HCEC 1CT (cell line): ENCODE measurements at regions not wholly inside any gene's neighbourhood (a gene's known extent, or its start where the extent isn't known, plus 50 kb on each side); places are given as distances from the start of the nearest gene placed in this dataset.
A peak's percentile ranks its signal among the peaks of the same experiment; 100 is the strongest.

ENCODE experiments used
- DNase-seq: peaks from one replicate; pipeline ENCODE4 v3.0.0-alpha.2; 2017

DNA sequence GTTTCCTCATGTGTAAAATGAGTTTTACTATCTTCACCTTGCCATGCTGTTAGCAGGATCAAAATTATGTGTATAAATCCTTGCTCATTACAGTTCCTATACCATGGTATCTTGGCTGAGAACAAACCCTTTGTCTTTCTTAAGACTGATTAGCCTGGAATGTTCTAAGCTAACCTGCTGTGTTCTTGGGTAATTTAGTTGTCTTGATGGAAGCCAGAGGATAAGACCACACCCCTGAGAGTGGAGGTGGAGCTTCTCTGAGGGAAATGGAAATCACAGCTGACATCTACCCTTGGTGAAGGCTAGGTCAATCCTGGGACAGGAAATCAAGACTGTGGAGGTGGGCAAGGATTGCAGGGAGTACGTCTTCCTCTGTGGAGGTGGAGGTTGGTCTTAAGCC is 206.1 kb upstream of the ARHGAP20 start:
- DNase-seq, result no peak

DNA sequence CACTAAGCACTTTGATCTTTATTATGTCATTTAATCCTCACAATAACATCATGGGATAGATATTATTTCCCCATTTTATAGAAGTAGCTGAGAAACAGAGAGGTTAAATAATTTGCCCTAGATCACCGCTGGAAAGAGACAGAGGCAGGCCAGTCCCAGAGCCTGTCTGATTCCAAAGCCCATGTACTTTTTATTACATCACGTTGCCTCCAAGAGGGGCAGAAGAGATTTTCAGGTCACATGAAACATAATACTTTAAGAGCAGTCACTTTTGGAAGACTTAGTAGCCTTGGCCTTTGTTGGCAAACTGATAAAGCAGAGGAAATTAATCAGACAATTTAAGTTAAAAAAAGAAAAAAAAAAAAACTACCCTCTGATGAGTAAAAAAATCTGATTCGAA is 200.2 kb upstream of the ARHGAP20 start:
- DNase-seq, result no peak

DNA sequence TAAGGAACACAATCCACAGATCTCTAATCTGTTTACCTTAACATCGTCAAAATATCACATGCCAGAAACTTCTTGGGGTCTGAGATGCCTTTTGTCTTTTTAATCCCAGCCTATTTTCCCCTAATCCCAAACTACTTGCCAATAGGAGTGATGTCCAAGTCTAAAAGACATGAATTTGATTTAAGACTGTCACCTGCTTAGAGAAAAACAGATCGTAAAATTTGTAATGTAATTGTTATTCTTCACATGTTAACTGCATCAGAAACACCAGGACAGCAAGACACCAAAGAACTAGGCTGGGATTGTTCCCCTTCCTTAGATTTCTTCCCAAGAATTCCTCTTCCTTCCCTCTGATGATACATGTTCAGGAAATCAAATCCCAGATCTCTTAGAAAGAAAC is 198.1 kb upstream of the ARHGAP20 start:
- DNase-seq, result no peak

DNA sequence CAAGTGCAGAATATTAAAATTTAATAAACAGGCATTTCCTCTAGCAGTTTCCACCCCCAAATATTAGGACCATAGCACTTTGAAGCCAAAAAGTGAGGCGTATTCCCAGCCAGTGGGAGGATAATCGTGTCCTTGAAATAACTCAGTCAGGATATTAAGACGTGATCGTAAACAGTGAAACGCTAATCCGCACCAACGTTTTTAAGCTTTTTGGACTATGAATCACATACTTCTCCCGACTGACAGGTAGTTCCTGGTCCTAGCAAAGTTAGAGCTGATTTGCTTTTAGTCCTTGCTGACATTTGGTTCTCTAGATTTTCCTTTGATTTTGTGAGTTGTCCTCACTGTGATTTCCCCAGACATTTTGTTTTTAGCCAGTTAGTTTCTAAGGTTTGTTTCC is 197.1 kb upstream of the ARHGAP20 start:
- DNase-seq, result no peak

DNA sequence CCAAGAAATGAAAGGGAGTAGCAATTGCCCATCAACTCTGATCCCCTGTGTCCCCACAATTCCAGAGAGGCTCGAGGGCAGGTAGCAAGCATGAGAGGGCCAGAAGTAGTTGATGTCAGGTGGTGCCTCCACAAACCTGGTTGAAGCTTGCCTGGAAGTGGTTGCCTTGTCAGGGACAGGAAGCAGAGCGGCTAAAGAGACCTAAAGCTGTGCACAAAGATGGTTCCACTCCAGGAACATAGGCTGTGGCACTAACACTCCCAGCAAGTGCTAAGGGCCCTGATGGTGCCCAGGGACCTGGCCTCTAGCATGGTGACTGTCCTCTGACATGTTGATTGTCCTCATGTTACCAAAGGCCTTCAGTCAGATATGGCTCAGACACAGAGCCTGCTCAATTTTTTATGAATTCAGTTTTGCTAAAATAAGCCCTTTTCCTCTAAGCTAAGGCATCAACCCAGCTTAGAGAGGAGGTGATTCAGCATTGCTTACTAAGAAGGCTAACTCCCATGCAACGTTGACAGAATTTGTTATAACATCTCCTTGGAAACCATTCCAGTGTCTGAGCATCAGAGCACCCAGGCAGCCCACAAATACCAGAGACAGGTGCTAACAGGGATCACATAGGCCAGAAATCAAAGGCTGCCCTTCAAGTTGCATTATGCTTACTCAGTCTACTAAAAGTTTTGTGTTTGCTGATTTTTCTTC is 196.3 kb upstream of the ARHGAP20 start:
- DNase-seq, result peak; percentile 92

DNA sequence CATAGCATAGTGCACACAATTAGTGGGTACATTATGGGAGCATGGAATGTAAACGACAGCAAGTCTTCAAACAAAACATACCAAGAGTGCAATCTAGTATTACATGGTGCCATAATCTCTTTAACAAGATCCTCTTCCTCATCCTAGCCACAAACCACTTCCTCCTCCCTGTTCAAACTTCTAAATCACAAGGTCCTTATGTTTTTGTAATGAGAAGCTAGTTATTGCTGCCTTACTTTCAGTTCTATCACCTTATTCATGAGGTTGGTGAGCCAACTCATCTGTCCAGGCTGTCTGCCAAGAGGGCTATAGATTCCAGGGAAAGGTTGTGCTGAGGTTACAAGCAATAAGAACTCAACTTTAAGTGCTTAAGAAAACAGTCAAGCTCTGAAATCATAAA is 195.4 kb upstream of the ARHGAP20 start:
- DNase-seq, result peak; percentile 96

DNA sequence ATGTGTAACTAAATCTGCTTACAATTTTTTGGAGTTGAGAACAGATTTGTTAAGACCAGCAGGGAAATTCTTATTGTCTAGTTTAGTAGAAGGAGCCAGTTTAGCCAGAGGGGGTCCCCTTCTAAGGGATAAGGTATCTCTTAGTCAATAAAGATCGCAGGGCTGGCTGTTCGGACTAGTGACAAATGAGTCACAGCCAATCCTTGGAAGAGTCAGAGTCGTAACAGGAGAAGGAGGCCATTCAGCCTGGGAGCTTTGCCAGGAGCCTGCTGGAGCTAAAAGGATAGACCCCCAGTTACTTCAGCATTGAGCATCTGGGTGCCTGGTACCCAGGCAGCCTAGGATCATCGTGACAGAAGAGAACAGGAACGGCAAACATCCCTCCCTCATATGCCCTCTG is 191.6 kb upstream of the ARHGAP20 start:
- DNase-seq, result peak; percentile 44

DNA sequence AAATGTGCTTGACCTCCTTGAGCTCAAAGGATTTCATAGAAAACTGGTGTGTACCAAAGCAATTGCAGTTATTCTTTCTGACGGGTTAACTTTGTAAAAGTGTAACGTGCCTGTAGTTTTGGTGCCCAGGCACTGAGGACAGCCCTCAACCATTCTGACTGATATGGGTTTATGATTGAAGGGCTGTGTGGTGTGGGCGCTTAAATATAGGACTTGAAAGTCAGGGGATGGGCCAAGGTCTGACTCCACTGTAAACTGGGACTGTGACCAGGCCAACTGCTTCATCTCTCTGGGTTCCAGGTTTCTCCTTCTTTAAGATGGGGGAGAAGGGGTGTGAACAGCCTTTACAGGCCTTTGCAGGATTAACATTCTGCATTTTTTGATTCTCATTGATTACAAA is 191.1 kb upstream of the ARHGAP20 start:
- no peak for DNase-seq

DNA sequence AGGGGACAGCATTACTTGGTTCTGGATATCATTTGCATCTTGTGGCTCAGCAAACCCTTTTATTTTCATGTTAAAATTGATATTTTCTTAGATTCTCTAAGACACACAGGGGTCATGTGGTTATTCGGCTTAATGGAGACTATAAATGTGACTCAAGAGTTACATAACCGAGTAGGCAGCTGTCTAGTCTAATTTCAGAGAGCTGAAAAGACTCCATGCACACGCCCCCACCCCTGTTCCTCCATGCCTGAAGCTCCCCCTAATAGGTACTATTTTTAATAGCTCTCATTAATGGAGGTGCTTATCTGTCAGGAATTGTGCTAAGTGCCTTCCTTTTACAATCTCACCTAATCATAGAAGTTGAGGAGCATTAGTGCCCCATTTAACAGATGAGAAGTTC is 189.2 kb upstream of the ARHGAP20 start:
- DNase-seq, result no peak

DNA sequence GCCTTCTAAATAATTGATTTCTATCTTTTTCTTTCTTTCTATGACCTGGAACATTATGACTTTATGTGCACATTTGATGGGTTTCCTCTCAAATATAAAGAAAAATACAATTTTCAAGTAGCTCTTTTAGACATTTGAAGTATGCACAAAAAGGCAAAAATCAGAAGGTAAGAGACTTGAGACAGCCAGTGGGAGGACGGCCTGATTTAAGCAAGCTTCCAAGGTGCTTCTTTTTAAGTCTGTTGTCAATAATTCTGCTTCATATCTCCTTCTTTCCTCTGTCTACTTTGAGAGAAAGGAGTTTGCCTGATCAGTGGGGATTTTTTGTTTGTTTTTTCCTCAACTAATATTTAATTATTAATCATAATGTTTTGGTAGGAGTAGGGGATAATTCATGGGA is 188.2 kb upstream of the ARHGAP20 start:
- no peak for DNase-seq

DNA sequence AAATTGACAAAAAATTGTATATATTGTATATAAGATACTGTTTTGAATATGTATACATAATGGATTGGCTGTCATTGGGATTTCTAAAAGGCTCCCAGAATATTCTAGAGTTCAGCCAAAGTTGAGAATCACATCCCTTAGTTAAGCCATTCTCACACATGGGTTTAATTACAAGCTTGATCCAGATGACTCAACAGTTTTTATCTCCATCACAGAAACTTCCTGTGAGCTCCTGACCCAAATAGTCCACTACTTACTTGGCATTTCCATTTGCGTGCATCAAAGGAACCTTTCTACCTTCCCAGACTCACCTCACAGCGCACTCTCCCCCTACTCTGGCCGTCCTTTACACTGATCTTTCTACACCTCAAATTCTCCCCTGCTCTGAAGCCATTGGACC is 184.8 kb upstream of the ARHGAP20 start:
- DNase-seq, result peak; percentile 85

DNA sequence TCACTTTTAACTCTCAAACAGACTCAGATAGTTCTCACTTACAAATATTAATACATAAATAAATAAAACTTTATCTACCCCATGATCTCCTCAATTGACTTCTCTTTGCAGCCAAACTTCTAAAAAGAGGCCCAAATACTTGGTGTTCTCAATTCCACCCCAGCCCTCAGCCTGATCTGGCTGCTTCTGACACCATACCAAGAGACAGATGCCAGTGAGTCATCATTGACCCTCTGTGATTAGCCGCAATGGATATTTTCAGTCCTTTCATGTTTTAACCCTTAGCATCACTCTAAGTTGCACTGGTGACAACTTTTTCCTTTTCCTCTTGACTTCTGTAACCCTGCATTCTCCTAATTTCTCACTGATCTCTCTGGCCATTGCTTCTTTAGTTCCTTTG is 184.1 kb upstream of the ARHGAP20 start:
- peak; percentile 88 for DNase-seq

DNA sequence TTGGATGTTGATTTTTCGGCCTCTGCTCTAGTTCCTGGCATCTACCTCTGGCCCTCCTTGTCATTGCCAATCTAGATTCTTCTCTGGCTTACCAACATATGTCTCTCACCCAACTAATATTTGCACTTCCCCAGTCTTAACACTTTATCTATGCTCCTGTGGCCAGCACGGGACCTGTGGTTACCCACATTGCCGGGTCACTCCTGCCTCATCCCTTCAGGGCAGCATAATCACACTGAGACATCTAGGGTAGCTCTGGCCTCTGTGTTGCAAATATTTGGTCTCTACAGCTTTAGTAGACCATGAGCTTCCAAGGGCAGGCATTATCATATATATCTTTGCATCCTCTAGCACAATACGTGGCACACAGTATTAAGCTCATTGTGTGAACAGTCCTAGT is 182.0 kb upstream of the ARHGAP20 start:
- no peak for DNase-seq

DNA sequence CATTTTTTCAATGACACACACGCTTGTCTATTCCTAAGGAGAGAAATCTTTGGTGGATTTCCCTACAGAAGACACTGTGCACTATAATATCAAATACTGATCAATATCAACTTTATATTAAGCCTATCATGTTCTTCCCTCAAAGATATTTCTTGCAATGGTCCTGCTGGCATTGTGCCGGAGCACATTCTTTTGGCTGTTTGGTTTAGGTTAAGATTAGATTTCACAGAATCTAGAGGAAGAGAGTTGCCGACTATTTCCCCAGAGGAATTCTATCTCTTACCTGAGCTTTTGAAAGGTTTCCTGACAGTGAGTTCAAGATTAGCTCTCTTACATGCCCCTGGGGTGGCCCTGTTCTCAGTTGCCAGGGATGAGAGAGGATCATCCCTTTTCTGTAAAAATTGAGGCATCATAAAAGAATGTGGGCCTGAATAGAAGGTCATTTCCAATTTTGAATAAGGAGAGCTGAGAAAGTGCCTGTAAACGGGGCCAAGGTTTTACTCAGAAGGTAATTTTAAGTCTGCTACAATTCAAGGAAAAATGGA is 180.6 kb upstream of the ARHGAP20 start:
- DNase-seq, result peak; percentile 28

DNA sequence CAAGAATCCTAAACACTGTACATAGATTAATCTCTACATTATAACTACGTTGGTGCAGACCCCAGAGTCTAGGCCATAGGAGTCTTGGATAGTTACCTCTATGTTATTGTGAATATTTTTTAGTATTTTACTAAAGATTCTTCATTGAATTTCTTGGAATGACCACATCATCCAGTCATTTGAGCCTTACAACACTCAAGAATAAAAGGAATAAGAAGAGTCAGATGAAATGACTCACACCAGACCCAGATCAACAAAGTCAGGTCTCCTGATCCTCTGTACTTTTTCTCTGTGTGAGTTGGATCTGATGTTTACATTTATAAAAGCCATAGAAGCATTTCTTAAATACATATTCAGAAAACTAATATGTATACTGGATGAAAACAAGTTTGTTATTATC is 179.2 kb upstream of the ARHGAP20 start:
- DNase-seq, result peak; percentile 86

DNA sequence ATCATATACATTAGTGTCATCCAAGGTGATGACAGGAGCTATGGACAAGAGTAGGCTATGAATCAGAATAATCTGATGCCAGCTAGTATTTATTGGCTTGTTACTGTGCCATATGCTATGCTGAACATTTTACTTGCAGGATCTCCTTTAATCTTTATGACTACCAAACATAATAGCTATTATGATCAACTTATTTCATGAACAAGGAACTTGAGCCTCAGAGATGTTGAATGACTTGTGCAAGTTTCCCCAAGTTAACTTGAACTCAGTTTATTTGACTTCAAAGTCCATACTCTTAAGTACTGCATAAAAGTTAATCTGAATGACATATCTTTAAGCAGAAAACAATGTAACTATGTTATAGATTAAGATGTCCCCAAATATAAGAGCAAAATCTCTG is 178.8 kb upstream of the ARHGAP20 start:
- no peak for DNase-seq

DNA sequence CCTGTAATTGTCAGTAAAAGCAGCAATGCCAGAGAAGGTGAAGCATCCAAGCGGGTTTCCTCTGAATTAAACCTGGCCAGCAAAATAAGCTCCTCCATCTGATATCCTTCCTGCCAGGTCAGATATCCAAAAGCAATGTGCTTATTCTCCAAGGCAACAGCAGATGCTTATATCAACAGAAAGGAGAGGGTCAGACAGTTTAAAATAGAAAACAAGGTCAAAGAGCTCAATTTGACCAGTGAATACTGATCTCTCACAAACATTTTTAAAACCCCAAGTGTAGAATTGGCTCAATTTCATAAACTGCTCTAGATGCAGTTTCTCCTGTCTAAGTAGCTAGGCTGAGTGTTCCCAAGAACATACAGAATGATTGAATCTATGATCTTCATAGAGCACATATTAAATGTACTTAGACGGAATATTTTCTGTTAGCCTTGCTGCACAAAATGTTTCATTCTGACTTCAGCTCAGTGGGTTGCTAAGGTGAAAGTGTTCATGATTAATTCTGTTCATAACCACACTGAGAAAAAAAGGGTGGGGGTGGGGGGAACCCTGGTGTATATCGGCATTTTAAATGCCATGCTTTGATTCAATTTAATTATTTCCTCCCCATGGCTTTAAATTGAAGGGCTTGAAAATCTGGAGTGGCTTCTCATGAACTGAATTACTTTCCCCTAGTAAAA is 174.2 kb upstream of the ARHGAP20 start:
- no peak for DNase-seq

DNA sequence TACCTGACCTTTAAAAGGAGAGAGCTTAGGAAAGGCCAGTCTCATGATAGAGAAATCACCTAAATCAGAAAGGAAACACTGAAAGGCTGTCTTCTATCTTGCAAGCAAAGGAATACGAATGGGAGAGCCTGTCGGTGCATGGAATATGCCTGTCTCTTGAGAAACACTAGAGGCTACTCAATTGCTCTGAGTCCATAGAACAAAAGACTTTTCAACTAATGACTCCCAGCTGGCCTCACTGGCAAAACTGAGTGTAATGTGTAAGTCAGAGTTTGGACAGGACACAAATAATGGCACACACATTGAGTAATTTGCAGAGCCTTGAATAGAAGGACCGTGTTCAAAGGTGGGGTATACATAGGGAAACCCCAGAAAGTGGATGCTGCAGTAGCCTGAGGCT is 171.0 kb upstream of the ARHGAP20 start:
- peak; percentile 26 for DNase-seq

DNA sequence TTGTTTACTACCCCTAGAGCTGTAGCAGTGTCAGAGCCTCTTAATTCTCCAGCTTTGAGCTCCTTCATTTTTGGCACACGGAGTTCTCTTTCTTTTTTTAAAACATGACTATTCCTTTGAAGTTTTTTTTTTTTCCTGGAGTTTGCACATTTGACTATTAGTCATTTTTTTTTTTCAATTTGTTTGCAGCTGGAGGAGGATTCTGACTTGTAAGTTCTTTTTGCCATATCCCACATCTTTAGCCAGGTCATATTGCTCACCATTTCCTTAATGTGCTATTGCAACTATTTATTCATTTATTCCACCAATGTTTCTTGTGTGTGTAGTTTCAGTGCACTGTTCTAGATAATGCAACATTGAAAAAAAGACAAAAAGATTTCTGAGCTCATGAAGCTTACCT is 166.3 kb upstream of the ARHGAP20 start:
- DNase-seq, result peak; percentile 83

DNA sequence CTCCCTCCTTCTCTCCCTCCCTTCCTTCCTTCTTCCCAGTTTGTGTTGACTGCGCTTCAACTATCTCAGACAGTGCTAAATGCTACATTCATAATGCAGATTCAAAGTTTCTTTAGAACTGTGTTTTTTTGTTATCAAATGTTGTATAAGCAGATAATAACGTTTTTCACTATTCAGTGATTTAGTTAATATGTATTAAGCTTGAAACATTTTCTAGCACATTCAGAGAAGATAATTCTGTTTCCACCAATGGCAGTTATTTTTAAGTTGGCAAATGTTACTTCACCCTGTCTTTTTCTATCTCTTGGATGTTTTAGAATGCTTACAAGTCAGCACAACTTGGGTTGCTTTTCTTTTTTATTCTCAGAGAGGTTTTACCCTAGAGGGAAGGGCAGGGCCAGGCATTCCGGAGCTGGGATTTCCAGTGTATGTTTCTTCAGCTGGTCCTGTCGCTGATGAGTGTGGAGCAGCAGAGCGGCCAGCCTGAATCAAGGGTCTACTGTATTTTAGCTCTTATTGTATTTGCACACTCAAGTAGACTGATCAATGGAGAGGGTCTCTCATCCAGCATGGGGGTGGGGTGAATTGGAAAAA is 162.3 kb upstream of the ARHGAP20 start:
- no peak for DNase-seq

DNA sequence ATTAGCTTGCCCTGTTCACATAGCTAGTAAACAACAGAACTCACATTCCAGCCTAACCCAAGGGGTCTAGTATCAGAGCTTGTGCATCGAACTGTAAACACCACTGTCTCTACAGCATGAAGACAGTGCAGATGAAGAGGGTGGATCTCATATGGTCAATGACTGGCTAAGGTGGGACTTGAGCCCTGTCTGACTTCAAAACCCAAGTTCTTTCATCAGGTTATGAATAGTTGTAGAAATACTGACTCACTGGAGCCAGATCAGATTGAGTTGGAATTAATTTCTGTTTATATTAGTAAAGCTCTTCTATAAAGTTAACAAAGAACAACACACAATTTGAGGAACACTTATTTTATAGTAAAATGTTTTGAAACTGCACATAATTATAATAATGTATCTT is 161.7 kb upstream of the ARHGAP20 start:
- DNase-seq, result no peak

DNA sequence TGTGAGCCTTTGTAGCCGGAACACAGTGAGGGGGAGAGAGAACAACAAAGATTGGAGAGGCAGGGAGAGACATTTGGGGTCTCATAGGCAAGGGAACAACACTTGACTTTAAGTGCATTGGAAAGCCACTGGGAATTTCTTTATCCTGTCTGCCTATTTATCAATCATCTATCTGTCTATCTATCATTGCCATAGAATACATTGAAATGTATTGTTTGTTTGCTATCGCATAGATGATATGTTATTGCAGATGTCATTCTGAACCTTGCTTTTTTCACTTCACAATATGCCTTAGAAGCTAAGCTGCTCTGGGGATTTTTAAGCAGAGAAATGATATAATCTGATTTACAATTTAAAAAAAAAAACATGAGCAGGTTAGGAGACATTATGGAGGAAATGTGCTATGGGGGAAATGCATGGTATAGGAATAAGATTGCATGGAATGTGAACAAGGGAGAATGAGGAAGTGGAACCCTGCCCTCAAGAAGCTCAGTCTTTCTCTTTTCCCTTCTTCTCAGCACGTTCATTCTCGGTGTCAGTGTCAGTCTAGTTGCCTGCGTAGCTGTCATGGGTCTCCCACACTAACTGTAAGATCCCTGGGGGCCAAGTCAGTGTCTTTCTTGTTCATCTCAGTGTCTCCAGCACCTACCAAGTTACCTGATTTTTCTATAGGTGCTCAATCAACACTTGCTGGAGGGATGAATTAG is 158.7 kb upstream of the ARHGAP20 start:
- no peak for DNase-seq

DNA sequence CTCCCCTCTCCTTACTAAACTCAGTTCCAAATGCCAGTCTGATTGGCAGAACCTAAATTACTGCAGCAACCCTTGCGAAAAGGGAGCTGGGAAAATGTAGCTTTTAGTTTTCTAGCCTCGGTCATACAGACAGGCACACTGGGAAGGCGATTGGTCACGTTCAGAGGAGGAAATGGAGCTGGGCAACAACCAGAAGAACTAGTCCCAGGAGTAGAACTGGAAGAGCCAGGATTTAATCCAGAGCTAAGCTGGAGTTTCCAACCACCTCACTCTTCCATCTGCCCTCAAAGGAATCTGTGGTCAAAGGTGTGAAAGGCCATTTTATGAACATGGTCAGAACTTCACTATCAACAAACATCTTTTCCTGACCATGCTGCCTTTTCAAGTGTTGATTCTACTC is 155.7 kb upstream of the ARHGAP20 start:
- DNase-seq, result no peak

DNA sequence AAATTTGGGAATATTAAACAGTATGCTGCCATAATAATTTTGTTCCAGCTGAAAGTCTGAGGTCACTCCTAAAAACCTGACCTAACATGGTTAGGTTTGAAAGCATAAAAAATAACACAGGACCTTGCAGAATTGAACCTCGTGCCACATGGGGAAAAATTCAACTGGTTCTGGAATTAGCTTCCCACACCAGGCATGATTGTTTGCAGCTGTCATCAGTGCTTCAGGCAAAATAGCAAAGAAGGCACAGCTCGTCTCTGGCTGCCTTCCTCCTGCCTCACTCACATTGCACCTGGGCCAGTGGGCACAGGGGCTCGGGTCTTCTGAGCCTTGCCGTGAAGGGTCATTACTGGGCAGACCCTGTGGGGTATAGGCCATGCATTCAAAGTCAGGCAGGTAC is 153.8 kb upstream of the ARHGAP20 start:
- DNase-seq, result no peak
